Mesothelial cell of epicardium (in vitro differentiated cells): ENCODE measurements at regions not wholly inside any gene's neighbourhood (a gene's known extent, or its start where the extent isn't known, plus 50 kb on each side); places are given as distances from the start of the nearest gene placed in this dataset.

Experiments
- DNase-seq, 2 experiments: peaks; one replicate each; pipeline ENCODE4 v3.0.0; 2021; ENCODE audit warnings: low spot score in 2 of 2; ENCODE audit not compliant: unreplicated experiment in 2 of 2
- H3K27ac Mint-ChIP-seq: 2 replicates; pipeline ENCODE4 v1.8.0; 2021; ENCODE audit warnings: mixed read lengths
- H3K27me3 Mint-ChIP-seq: 2 replicates; pipeline ENCODE4 v1.8.0; 2021; ENCODE audit warnings: low read depth, mixed read lengths
- H3K36me3 Mint-ChIP-seq: 2 replicates; pipeline ENCODE4 v1.8.0; 2021; ENCODE audit warnings: mixed read lengths
- H3K4me1 Mint-ChIP-seq: 2 replicates; pipeline ENCODE4 v1.8.0; 2021; ENCODE audit warnings: mixed read lengths
- H3K4me3 Mint-ChIP-seq: 2 replicates; pipeline ENCODE4 v1.8.0; 2021; ENCODE audit warnings: mild to moderate bottlenecking, moderate library complexity, mixed read lengths
- H3K9me3 Mint-ChIP-seq: 2 replicates; pipeline ENCODE4 v1.8.0; 2021; ENCODE audit warnings: mixed read lengths
- TF ChIP-seq, protein P1 (sequence below): fragments of 200-600 bp; sonication (generic); IDR thresholded peaks from one replicate; pipeline ENCODE4 v1.5.0; 2021; ENCODE audit warnings: antibody characterized with exemption; ENCODE audit not compliant: unreplicated experiment

DNA sequence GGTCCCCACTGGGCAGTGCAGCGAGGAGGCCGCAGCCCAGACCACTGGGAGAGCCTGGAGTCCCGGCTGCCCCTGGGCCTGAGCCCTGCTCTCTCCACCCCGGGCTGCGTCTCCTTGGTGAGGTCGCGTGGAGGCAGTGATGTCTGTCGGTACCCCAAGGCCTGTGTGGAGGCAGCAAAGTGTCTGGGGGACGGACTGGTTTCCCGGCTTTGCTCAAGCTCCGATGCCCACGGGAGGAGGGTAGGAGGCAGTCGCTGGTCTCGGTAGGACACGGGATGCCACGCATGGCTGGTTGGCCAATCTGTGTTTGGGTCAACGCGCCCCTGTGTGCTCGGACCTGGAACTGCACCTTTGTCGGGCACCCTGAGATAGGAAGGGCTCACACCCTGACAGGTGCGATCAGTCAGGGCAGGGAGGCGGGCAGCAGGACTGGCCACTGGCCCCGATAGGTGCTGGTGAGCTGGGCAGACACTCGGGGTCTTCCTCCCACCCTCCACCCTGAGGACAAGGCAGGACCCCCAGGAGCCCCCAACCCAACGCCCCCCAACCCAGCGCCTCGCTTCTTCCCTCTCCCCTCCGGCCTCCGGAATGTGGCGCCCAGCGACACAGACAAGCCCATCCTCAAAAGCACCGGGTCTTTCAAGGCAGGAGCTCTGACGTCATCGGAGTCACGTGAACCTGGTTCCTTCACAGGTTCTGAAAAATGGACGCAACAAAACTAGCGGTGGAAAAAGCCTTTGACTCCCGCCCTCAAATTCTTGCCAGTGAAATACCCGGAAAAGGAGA lies 288.6 kb downstream of the NDUFA10 start:
- no peak for DNase-seq
- Mint-ChIP-seq H3K4me3 (no peak overlapping the region), H3K9me3 (no peaks in the 10 kb centered on the region), H3K36me3 (no peaks in the 10 kb centered on the region), H3K27me3 (peaks cover 9% of the 10 kb centered on the region), H3K27ac (no peak overlapping the region), H3K4me1 (no peaks in the 10 kb centered on the region)
- TF ChIP-seq, protein P1, sequence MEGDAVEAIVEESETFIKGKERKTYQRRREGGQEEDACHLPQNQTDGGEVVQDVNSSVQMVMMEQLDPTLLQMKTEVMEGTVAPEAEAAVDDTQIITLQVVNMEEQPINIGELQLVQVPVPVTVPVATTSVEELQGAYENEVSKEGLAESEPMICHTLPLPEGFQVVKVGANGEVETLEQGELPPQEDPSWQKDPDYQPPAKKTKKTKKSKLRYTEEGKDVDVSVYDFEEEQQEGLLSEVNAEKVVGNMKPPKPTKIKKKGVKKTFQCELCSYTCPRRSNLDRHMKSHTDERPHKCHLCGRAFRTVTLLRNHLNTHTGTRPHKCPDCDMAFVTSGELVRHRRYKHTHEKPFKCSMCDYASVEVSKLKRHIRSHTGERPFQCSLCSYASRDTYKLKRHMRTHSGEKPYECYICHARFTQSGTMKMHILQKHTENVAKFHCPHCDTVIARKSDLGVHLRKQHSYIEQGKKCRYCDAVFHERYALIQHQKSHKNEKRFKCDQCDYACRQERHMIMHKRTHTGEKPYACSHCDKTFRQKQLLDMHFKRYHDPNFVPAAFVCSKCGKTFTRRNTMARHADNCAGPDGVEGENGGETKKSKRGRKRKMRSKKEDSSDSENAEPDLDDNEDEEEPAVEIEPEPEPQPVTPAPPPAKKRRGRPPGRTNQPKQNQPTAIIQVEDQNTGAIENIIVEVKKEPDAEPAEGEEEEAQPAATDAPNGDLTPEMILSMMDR, result peak; percentile 24

DNA sequence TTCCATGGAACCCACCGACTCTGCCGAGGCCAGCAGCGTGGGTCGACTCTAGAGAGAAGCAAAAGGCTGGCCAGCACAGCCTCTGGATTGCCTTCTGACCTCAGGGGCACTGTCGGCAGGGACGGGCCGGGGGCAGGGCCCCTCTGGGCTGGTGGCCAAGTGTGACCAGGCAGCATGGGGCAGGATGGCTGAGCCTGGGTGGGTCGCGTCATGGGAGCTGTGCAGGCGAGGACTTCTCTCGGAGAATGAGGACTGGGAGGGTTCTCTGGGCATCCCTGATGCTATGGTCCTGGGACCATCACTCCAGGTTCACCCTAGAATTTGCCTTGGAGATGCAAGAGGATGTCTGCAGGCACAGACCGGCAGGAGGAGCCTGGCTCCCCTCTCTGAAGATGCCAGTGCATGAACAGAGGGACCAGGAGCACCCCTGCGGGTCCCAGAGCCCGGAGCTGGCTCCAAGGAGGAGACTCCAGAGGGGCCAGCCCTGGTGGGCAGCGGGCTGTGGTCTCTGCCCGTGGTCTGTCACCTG lies 289.2 kb downstream of the NDUFA10 start:
- Mint-ChIP-seq H3K4me1 (no peaks in the 10 kb centered on the region), H3K27me3 (peaks cover 12% of the 10 kb centered on the region), H3K4me3 (no peak overlapping the region), H3K9me3 (no peaks in the 10 kb centered on the region), H3K27ac (no peak overlapping the region), H3K36me3 (no peaks in the 10 kb centered on the region)
- DNase-seq, result no peak
- TF ChIP-seq, protein P1, result no peak

DNA sequence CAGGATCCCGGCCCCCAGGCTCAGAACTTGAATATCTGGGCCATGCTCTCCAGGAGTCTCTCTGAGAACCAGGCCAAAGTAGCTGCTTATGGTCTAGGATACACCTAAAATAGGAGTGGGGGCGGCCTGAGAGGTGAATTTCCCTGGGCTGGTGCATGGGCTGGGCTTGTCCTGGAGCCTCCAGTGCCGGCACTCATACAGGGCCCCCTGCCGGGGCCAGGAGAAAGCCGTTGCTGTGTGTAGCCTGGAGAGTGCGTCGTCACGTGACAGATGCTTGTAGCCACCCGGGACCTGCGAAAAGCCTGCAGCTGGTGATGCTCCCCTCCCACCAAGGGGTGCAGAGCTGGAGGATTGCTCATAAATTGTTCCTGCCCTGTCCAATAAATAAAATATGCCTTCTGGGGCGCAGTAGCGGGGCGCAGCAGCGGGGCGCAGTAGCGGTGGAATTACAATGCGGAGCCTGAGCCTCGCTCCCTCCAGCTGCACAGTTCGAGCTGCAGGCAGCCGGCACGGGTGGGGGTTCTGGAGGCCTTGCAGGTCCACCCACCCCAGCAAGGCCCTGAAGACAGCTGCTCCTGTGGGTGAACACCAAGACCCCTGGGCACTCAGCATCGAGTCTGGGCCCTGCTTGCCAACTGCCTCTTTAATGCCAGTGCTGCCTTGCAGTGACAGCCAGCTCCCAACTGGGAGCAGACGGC lies 289.9 kb downstream of the NDUFA10 start:
- Mint-ChIP-seq H3K27ac (no peak overlapping the region), H3K9me3 (no peaks in the 10 kb centered on the region), H3K27me3 (peaks cover 16% of the 10 kb centered on the region), H3K4me1 (no peaks in the 10 kb centered on the region), H3K4me3 (no peak overlapping the region), H3K36me3 (no peaks in the 10 kb centered on the region)
- TF ChIP-seq, protein P1, result no peak
- no peak for DNase-seq

DNA sequence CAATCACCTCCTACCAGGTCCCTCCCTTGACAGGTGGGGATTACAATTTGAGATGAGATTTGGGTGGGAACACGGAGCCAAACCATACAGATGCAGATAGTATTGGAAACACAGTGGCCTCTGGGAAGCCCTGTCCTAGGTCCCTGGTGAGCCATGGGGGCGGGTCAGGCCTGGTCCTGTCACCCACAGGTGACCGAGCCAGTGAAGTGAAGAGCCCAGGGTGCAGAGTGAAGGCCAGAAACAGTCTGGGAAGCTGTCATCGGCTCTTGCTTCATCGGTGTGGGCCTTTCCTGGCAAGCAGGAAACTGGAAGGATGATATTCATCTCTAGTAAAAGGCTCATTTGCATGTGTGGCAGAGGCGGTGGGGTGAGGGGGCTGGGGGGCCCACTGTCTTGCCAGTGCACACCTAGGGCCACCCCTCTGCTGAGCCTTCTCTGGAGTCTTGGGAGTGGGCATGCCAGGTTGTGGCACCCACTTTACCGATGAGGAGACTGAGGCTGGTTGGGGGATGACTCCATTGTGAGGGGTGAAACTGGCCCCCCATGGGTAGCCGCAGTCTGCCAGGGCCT lies 290.6 kb downstream of the NDUFA10 start:
- Mint-ChIP-seq H3K27me3 (peaks cover 16% of the 10 kb centered on the region), H3K36me3 (no peaks in the 10 kb centered on the region), H3K27ac (no peak overlapping the region), H3K9me3 (no peaks in the 10 kb centered on the region), H3K4me3 (no peak overlapping the region), H3K4me1 (no peaks in the 10 kb centered on the region)
- DNase-seq, result no peak
- TF ChIP-seq, protein P1, result no peak

DNA sequence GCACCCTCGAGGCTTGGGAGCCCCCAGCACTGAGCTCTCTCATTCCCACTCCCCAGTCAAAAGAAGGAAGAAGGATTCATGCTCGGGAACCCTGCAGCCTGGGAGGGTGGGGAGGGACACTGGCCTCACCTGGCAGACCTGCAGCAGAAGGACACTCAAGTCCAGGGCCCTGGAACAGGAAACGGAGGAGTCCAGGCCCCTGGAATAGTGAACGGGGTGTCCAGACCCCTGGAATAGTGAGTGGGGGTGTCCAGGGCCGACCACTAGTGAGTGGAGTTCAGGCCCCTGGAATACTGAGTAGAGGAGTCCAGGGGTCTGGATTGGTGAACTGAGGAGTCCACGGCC lies 292.5 kb downstream of the NDUFA10 start:
- TF ChIP-seq, protein P1, result no peak

More for the DNA sequence above, 292.5 kb downstream of the NDUFA10 start:
- Mint-ChIP-seq H3K4me1 (no peaks in the 10 kb centered on the region), H3K27me3 (peaks cover 16% of the 10 kb centered on the region), H3K27ac (no peak overlapping the region), H3K9me3 (no peaks in the 10 kb centered on the region), H3K36me3 (no peaks in the 10 kb centered on the region), H3K4me3 (no peak overlapping the region)
- no peak for DNase-seq
